HG02798 (cell line): ENCODE measurements at regions not wholly inside any gene's neighbourhood (a gene's known extent, or its start where the extent isn't known, plus 50 kb on each side); places are given as distances from the start of the nearest gene placed in this dataset.
"Not testable (repeated sequence)": the region's sequence is repeated elsewhere in the genome, so short reads cannot be mapped to it uniquely, and the experiment has no call there.

Experiments
- ATAC-seq: cut with Tn5 transposase; IDR thresholded peaks from one replicate; pipeline ENCODE4 v1.9.1; 2021; ENCODE audit warnings: mild to moderate bottlenecking; ENCODE audit not compliant: unreplicated experiment, poor library complexity

DNA sequence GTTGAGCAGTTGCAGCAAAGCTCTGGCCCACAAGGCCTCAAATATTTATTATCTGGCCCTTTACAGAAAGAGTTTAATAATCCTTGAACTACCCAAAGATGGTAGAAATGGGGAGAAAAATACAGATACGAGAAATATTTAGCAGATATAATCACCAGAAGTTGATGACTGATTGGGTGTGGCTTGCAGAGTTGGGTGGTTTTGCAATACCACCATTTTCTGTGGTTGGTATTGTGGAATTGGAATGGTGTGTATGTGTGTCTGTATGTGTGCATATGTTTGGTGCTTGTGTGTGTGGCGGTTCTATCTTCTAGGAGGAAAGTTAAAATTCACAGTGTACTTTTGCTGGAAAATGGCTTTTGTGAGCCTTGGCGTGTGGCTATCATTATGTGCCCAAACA, 85.4 kb upstream of the MANSC4 start:
- no peak for ATAC-seq

- ATAC-seq: no peak
Measured at GRCh38 chr12:27864521-27864920, 84.5 kb upstream of the MANSC4 start.

- no peak for ATAC-seq
Measured at GRCh38 chr12:27863839-27864238, 83.8 kb upstream of the MANSC4 start.

DNA sequence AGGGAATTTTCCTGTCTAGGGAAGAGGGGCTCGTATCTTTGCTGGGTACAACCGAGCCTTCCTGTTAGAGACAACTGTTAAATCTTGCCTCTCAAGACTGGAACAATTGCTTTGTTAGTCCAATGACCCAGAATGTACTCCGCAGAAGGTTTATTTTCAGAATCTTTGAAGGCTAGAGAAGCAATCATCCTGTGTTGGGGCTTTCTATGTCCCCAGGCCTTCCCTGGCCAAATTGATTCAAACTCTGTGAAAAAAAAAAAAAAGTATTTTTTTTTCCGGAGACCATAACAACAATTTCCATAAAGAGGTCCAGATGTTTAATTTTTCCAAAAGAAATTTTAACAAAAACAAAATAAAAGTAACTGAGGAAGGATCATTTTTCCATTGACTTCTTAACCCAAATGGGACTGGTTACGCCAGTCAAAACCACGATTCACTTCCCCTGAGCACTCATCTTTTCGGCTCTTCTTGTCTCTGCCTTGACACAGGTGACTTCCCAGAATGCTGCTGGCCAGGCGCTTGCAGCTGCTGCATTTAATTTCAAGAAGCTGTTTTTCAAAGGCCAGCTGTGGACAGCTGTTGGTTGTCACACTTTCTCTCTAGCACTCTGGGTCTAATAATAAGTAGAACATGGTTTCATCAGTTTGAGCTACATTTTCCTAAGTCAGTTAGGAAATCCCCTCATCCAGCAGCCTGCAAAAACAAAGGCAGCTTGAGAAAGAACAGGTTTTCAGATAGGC, 81.6 kb upstream of the MANSC4 start:
- peak; percentile 97 for ATAC-seq

- no peak for ATAC-seq
Measured at GRCh38 chr12:27859648-27860047, 79.6 kb upstream of the MANSC4 start.

DNA sequence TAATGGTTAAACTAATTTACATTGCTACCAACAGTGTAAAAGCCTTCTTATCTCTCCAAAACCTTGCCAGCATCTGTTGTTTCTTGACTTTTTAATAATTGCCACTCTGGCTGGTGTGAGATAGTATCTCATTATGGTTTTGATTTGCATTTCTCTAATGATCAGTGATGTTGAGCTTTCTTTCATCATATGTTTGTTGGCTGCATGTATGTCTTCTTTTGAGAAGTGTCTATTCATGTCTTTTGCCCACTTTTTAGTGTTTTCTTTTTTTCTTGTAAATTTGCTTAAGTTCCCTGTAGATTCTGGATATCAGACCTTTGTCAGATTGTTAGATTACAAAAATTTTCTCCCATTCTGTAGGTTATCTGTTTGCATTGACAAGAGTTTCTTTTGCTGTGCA, 77.0 kb upstream of the MANSC4 start:
- not testable (repeated sequence) for ATAC-seq

DNA sequence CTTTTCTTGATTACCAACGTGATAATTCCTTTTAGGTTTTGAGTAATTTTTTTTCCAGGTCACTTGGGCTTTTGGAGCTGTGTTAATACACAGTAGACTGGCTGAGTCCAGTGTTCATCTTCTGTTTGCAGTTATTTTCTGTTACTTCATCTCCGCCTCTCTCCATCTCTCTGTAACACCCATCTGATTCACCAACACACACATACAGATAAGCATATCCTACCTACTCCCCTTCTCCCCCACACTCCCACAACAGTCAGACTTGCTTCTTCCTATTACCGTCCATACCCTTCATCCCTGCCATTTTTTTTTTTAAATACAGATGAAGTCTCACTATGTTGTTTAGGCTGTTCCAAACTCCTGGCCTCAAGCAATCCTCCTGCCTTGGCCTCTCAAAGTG, 72.7 kb upstream of the MANSC4 start:
- no peak for ATAC-seq
